ENCODE measurements at regions not wholly inside any gene's neighbourhood (a gene's known extent, or its start where the extent isn't known, plus 50 kb on each side); places are given as distances from the start of the nearest gene placed in this dataset.

DNA sequence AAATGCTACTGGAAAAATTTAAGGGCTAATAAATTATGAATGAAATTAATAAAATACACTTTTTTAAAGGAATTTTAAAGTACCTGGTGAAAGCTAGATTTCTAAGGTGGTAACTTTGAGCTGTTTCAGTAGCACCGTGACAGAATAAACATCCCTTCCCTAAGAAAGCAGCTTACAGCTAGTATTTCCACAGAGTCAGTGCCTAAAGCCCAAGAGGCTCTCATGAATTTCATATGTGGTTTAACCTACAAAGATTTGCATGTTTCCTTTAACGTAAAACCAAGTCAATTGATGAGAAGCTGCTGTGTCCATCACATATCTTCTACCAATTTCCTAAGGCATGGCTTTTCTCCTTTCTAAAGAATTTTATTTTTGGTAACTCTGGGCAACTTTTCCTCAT is 56.8 kb downstream of the IFNG start:
- DNase-seq, result no peak
- Mint-ChIP-seq H3K27ac (no peak overlapping the region), H3K36me3 (ENCODE audit: low read depth) (no peaks in the 10 kb centered on the region), H3K4me3 (no peak overlapping the region), H3K9me3 (no peaks in the 10 kb centered on the region), H3K4me1 (peaks cover 5% of the 10 kb centered on the region), H3K27me3 (no peaks in the 10 kb centered on the region)
- ATAC-seq, result no peak

DNA sequence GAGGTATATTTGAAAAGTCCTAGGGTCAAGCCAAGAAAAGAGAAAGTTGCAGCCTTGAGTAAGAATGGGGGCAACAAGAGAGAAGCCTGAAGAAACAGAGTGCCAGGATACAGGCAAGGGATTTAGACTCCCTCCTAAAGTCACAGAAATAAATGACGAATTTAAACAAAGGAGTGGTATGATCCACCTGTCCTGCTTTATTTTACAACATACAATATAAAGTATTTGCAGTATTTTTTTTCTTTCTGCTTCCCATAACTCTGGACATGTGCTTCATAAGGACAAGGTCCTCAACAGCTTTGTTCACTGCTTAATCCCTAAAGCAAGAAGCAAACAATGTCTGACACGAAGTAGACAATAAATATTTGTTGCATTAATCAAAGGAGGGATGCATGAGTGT is 57.4 kb downstream of the IFNG start:
- Mint-ChIP-seq H3K27me3 (no peaks in the 10 kb centered on the region), H3K36me3 (ENCODE audit: low read depth) (no peaks in the 10 kb centered on the region), H3K4me3 (no peak overlapping the region), H3K27ac (no peak overlapping the region), H3K9me3 (no peaks in the 10 kb centered on the region), H3K4me1 (peaks cover 2% of the 10 kb centered on the region)
- no peak for DNase-seq
- ATAC-seq, result no peak

- H3K27me3 Mint-ChIP-seq, result no peaks in the 10 kb centered on the region
- H3K4me3 Mint-ChIP-seq, result no peak overlapping the region
- no peak for ATAC-seq
- H3K4me1 Mint-ChIP-seq, result no peaks in the 10 kb centered on the region
- H3K27ac Mint-ChIP-seq, result no peak overlapping the region
- H3K9me3 Mint-ChIP-seq, result no peaks in the 10 kb centered on the region
- H3K36me3 Mint-ChIP-seq (ENCODE audit: low read depth), result no peaks in the 10 kb centered on the region
- DNase-seq, result no peak
These were observed 59.3 kb downstream of the IFNG start for GRCh38 chr12:68100241-68100640.

DNA sequence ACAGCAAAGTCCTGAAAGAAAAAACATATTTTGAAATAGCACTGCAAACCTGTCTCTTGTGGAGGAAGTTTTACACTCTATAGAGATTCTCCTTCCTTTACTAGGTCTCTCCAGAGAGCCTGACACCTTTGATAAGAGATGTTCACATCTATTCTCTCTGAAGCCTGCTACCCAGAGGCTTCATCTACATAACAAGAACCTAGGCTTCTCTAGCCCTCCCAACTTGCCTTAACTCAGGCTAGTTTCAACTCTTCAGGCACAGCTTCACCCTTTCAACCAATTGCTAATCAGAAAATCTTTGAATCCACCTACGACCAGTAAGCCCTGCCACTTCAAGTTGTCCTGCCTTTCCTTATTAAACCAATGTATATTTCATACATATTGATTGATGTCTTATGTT is 60.6 kb downstream of the IFNG start:
- no peaks in the 10 kb centered on the region for H3K36me3 Mint-ChIP-seq (ENCODE audit: low read depth)
- ATAC-seq (no peak), DNase-seq (no peak)
- H3K9me3 Mint-ChIP-seq, result no peaks in the 10 kb centered on the region
- H3K27me3 Mint-ChIP-seq, result no peaks in the 10 kb centered on the region
- H3K27ac Mint-ChIP-seq, result no peak overlapping the region
- no peak overlapping the region for H3K4me3 Mint-ChIP-seq
- peaks cover 1% of the 10 kb centered on the region for H3K4me1 Mint-ChIP-seq

GRCh38 chr12:68097386-68097785 is 62.2 kb downstream of the IFNG start:
- H3K27ac Mint-ChIP-seq, result no peak overlapping the region
- peaks cover 1% of the 10 kb centered on the region for H3K4me1 Mint-ChIP-seq
- no peaks in the 10 kb centered on the region for H3K27me3 Mint-ChIP-seq
- H3K4me3 Mint-ChIP-seq, result no peak overlapping the region
- H3K9me3 Mint-ChIP-seq, result no peaks in the 10 kb centered on the region
- H3K36me3 Mint-ChIP-seq (ENCODE audit: low read depth), result no peaks in the 10 kb centered on the region
- ATAC-seq (no peak), DNase-seq (no peak)

GRCh38 chr12:68094645-68095395 is 64.7 kb downstream of the IFNG start:
- Mint-ChIP-seq H3K9me3 (peaks cover 6% of the 10 kb centered on the region), H3K4me1 (peaks cover 1% of the 10 kb centered on the region), H3K27ac (peak overlapping the region; percentile 12), H3K27me3 (peaks cover 2% of the 10 kb centered on the region), H3K36me3 (ENCODE audit: low read depth) (peaks cover 2% of the 10 kb centered on the region), H3K4me3 (no peak overlapping the region)
- no peak for ATAC-seq
- no peak for DNase-seq

- peaks cover 2% of the 10 kb centered on the region for H3K27me3 Mint-ChIP-seq
- no peak overlapping the region for H3K27ac Mint-ChIP-seq
- peaks cover 12% of the 10 kb centered on the region for H3K9me3 Mint-ChIP-seq
- ATAC-seq (no peak), DNase-seq (no peak)
- H3K4me1 Mint-ChIP-seq, result peaks cover 1% of the 10 kb centered on the region
- H3K4me3 Mint-ChIP-seq, result no peak overlapping the region
- peaks cover 4% of the 10 kb centered on the region for H3K36me3 Mint-ChIP-seq (ENCODE audit: low read depth)
These were observed 65.3 kb downstream of the IFNG start for GRCh38 chr12:68094195-68094594.

- Mint-ChIP-seq H3K9me3 (peaks cover 16% of the 10 kb centered on the region), H3K4me1 (peaks cover 1% of the 10 kb centered on the region), H3K27me3 (peaks cover 2% of the 10 kb centered on the region), H3K27ac (no peak overlapping the region), H3K36me3 (ENCODE audit: low read depth) (peaks cover 5% of the 10 kb centered on the region), H3K4me3 (no peak overlapping the region)
- DNase-seq (no peak), ATAC-seq (no peak)
These were observed 66.6 kb downstream of the IFNG start for GRCh38 chr12:68092976-68093375.

- Mint-ChIP-seq H3K27me3 (peaks cover 2% of the 10 kb centered on the region), H3K36me3 (ENCODE audit: low read depth) (peaks cover 7% of the 10 kb centered on the region), H3K27ac (no peak overlapping the region), H3K4me1 (no peaks in the 10 kb centered on the region), H3K9me3 (peaks cover 29% of the 10 kb centered on the region), H3K4me3 (no peak overlapping the region)
- no peak for ATAC-seq
- no peak for DNase-seq
These were observed 70.4 kb downstream of the IFNG start for GRCh38 chr12:68089101-68089500.

DNA sequence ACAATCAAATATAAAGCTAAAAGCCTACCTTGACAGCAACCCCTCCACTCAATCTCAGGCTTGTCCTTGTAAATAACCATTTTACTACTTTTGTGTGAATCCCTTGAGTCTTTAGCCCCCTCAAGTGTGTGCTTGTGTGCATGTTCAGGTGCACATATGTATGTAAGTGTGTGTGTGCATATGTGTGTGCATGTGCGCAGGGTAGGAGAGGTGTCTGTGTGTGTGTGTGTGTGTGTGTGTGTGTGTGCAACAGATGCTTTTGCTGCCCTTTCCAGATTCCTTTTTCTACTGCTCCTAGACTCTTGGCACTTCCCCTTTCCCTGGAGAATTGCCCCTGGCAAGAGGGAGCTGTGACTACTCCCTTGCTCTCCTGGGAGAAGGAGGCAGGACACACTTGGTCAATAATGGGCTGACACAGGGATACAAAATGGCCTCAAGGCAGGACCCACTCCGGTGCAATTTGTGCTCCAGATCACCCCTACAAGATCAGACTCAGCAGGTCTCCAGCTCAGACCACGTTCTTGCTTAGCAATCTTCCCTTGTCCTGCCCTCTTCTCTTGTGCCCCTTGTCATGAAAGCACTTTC is 73.4 kb downstream of the IFNG start:
- Mint-ChIP-seq H3K4me3 (no peak overlapping the region), H3K36me3 (ENCODE audit: low read depth) (peaks cover 14% of the 10 kb centered on the region), H3K9me3 (peaks cover 45% of the 10 kb centered on the region), H3K27me3 (no peaks in the 10 kb centered on the region), H3K4me1 (peaks cover 8% of the 10 kb centered on the region), H3K27ac (no peak overlapping the region)
- DNase-seq, result no peak
- ATAC-seq, result no peak

- peaks cover 29% of the 10 kb centered on the region for H3K9me3 Mint-ChIP-seq
- peak; percentile 70 for ATAC-seq
- H3K36me3 Mint-ChIP-seq (ENCODE audit: low read depth), result peaks cover 8% of the 10 kb centered on the region
These were observed 78.0 kb downstream of the IFNG start for GRCh38 chr12:68081561-68081960.

DNA sequence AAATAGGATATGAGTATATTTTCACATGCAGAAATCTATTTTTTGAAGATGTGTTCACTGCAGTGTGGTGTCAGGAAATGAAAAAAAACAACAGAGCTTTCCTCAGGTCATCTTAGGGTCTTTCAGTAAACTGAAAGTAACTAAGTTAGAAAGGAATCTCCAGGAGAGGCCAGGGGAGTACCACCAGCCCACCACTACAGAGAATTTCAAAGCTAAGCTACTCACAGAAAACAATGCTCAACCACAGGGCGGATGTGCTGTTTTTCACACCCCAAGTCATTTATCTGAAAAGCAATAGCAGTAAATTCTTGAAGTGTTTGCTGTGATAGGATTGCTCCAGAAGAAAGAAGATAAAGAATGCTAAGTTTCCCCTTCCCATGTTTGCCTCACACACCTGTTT is 79.0 kb downstream of the IFNG start:
- ATAC-seq, result peak; percentile 88
- Mint-ChIP-seq H3K9me3 (peaks cover 29% of the 10 kb centered on the region), H3K4me1 (peaks cover 33% of the 10 kb centered on the region), H3K4me3 (peak overlapping the region; percentile 1), H3K27me3 (no peaks in the 10 kb centered on the region), H3K36me3 (ENCODE audit: low read depth) (peaks cover 8% of the 10 kb centered on the region), H3K27ac (peak overlapping the region; percentile 46)
- peak; percentile 30 for DNase-seq

More at GRCh38 chr12:68081561-68081960, 78.0 kb downstream of the IFNG start:
- Mint-ChIP-seq H3K4me3 (no peak overlapping the region), H3K4me1 (peaks cover 33% of the 10 kb centered on the region), H3K27me3 (no peaks in the 10 kb centered on the region), H3K27ac (no peak overlapping the region)
- DNase-seq, result no peak

DNA sequence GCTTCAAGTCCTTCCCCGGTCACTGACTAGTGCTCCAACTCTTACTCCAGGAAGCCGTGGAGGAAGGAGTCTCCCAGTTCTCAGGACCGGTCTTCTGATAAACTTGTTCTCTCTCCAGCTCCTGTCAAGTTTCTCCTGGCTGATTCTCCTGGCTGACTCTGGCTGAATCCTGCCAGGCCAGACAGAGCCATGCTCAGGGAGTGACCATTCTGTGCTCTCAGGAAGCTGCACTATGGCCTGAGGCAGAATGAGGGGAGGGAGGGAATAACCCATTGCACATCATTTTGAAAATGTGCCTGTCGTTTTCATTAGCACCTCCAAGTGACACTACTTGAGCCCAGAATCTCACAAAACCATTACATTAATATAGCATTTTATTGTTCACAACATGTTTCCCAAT is 80.8 kb downstream of the IFNG start:
- Mint-ChIP-seq H3K9me3 (peaks cover 15% of the 10 kb centered on the region), H3K4me1 (peaks cover 33% of the 10 kb centered on the region), H3K4me3 (no peak overlapping the region), H3K36me3 (ENCODE audit: low read depth) (peaks cover 6% of the 10 kb centered on the region), H3K27ac (no peak overlapping the region), H3K27me3 (no peaks in the 10 kb centered on the region)
- DNase-seq, result no peak
- ATAC-seq, result no peak

- Mint-ChIP-seq H3K27me3 (no peaks in the 10 kb centered on the region), H3K4me3 (no peak overlapping the region), H3K4me1 (peaks cover 21% of the 10 kb centered on the region), H3K36me3 (ENCODE audit: low read depth) (no peaks in the 10 kb centered on the region), H3K27ac (no peak overlapping the region), H3K9me3 (no peaks in the 10 kb centered on the region)
- DNase-seq, result no peak
- no peak for ATAC-seq
These were observed 84.1 kb downstream of the IFNG start for GRCh38 chr12:68075416-68075815.

DNA sequence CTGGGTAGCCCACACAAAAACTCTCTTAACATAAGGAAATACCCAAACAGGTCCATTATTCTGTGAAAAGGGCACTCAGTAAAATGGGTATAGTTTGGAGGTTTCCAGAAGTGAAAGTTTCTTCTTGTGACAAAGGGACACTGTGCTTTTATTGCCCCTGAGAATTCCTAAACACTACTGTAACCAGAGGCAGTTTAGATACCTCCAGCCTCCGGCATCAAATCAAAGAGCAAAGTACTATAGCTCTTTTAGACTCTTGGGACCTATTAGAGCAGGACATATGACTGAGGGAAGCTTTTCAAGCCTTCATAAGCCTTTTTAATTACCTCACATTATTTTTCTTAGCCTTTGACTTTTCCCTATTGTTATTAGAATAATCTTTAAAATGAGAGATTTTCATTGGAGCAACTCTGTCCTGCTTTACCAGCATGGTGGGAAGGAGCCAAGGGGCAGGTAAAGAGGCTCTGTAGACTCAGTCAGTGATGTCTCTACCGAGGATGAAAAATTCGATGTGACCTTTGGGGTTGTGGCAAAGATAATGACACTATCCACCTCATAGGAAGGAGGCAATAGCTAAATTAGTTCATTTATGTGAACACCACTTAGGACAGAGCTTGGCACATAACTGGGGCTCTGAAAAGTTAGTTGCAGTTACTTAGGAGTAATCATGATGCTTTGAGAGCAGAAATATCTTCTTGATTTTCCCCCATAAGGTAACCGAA is 85.1 kb downstream of the IFNG start:
- no peak overlapping the region for H3K27ac Mint-ChIP-seq
- ATAC-seq (peak; percentile 46), DNase-seq (no peak)
- peaks cover 2% of the 10 kb centered on the region for H3K9me3 Mint-ChIP-seq
- no peak overlapping the region for H3K4me3 Mint-ChIP-seq
- H3K27me3 Mint-ChIP-seq, result no peaks in the 10 kb centered on the region
- no peaks in the 10 kb centered on the region for H3K36me3 Mint-ChIP-seq (ENCODE audit: low read depth)
- H3K4me1 Mint-ChIP-seq, result peaks cover 23% of the 10 kb centered on the region

All from activated naive CD8-positive, alpha-beta T cell treated with anti-CD3 and anti-CD28 coated beads, Interleukin-2, amount 50 U/mL, for 24 hours (primary cell).